GM18505 (cell line): ENCODE measurements at regions not wholly inside any gene's neighbourhood (a gene's known extent, or its start where the extent isn't known, plus 50 kb on each side); places are given as distances from the start of the nearest gene placed in this dataset.

ENCODE experiments used
- ATAC-seq: cut with Tn5 transposase; IDR thresholded peaks from one replicate; pipeline ENCODE4 v1.9.1; 2021; ENCODE audit not compliant: unreplicated experiment
- POLR2A ChIP-seq: IDR thresholded peaks from 4 replicates; pipeline ENCODE4 v1.6.1; 2011; ENCODE audit warnings: borderline replicate concordance; ENCODE audit not compliant: insufficient read depth, insufficient read length; ENCODE audit errors: extremely low read depth

- no peak for TF ChIP-seq POLR2A
- ATAC-seq: no peak
These were observed 117.1 kb upstream of the MGAT5 start for GRCh38 chr2:134136731-134137130.

GRCh38 chr2:134137182-134137611 is 116.7 kb upstream of the MGAT5 start:
- no peak for ATAC-seq
- TF ChIP-seq POLR2A: no peak

GRCh38 chr2:134138115-134138514 is 115.8 kb upstream of the MGAT5 start:
- ATAC-seq: no peak
- no peak for TF ChIP-seq POLR2A

GRCh38 chr2:134139611-134140010 is 114.3 kb upstream of the MGAT5 start:
- TF ChIP-seq POLR2A: no peak
- no peak for ATAC-seq

GRCh38 chr2:134140251-134140661 is 113.6 kb upstream of the MGAT5 start:
- ATAC-seq: no peak

GRCh38 chr2:134141598-134142340 is 112.1 kb upstream of the MGAT5 start:
- no peak for TF ChIP-seq POLR2A
- no peak for ATAC-seq

More at GRCh38 chr2:134140251-134140661, 113.6 kb upstream of the MGAT5 start:
- no peak for TF ChIP-seq POLR2A

- no peak for ATAC-seq
- no peak for TF ChIP-seq POLR2A
These were observed 111.5 kb upstream of the MGAT5 start for GRCh38 chr2:134142341-134142738.

- no peak for ATAC-seq
- TF ChIP-seq POLR2A: no peak
These were observed 111.0 kb upstream of the MGAT5 start for GRCh38 chr2:134142903-134143302.

- ATAC-seq: no peak
- no peak for TF ChIP-seq POLR2A
These were observed 110.3 kb upstream of the MGAT5 start for GRCh38 chr2:134143568-134143967.

GRCh38 chr2:134144081-134144596 is 109.7 kb upstream of the MGAT5 start:
- TF ChIP-seq POLR2A: no peak
- ATAC-seq: no peak

- TF ChIP-seq POLR2A: no peak
- ATAC-seq: no peak
These were observed 109.2 kb upstream of the MGAT5 start for GRCh38 chr2:134144651-134145050.

- TF ChIP-seq POLR2A: no peak
- ATAC-seq: no peak
These were observed 108.4 kb upstream of the MGAT5 start for GRCh38 chr2:134145519-134145918.

GRCh38 chr2:134146161-134146560 is 107.7 kb upstream of the MGAT5 start:
- ATAC-seq: no peak
- no peak for TF ChIP-seq POLR2A

GRCh38 chr2:134146620-134147019 is 107.3 kb upstream of the MGAT5 start:
- ATAC-seq: no peak
- no peak for TF ChIP-seq POLR2A
